ENCODE measurements at regions not wholly inside any gene's neighbourhood (a gene's known extent, or its start where the extent isn't known, plus 50 kb on each side); places are given as distances from the start of the nearest gene placed in this dataset.

- TF ChIP-seq NANOG (IDR thresholded peaks at IDR 0.05; ENCODE audit: borderline replicate concordance) (no peak), REST (IDR thresholded peaks at IDR 0.05; ENCODE audit: unreplicated experiment) (no peak), EZH2phosphoT487 (IDR thresholded peaks at IDR 0.05; ENCODE audit: unreplicated experiment) (no peak), JUNB (IDR thresholded peaks at IDR 0.05; ENCODE audit: unreplicated experiment) (no peak), ZNF462 (CRISPR knock-in tag; IDR thresholded peaks at IDR 0.05) (no peak), ETS1 (IDR thresholded peaks at IDR 0.05) (no peak), STAT1 (IDR thresholded peaks at IDR 0.05; ENCODE audit: unreplicated experiment) (no peak), ZNF331 (CRISPR knock-in tag; IDR thresholded peaks at IDR 0.05; ENCODE audit: low read depth) (no peak), POLR2AphosphoS5 (IDR thresholded peaks at IDR 0.05; ENCODE audit: low read depth) (no peak), CTCF (conservative IDR thresholded peaks at IDR 0.05; ENCODE audit: low read depth in 2 of 2) (no peak), ZNF114 (CRISPR knock-in tag; IDR thresholded peaks at IDR 0.05) (no peak), EZH2 (IDR thresholded peaks at IDR 0.05; ENCODE audit: low read depth, unreplicated experiment) (no peak), CREB1 (CRISPR knock-in tag; IDR thresholded peaks at IDR 0.05; ENCODE audit: low read depth) (no peak)
- ATAC-seq (no peak), DNase-seq (ENCODE audit: low spot score) (no peak)
- H3K4me1 ChIP-seq (ENCODE audit: insufficient read depth): peaks cover 48% of the 10 kb centered on the region
- no peaks in the 10 kb centered on the region for H3K36me3 ChIP-seq (ENCODE audit: insufficient read depth)
- no peaks in the 10 kb centered on the region for H4K20me1 ChIP-seq (replicated peaks; ENCODE audit: insufficient read depth)
- H3K4me1 Mint-ChIP-seq: peaks cover 39% of the 10 kb centered on the region
- no peaks in the 10 kb centered on the region for H3K9me2 ChIP-seq (ENCODE audit: insufficient read depth)
- no peak overlapping the region for H2AFZ ChIP-seq
- no peaks in the 10 kb centered on the region for H3K9me3 Mint-ChIP-seq
- no peaks in the 10 kb centered on the region for H3K27me3 ChIP-seq (ENCODE audit: insufficient read depth)
- no peak overlapping the region for H3K4me3 ChIP-seq
- peaks cover 10% of the 10 kb centered on the region; the same call in 2 of the 3 replicates for H3K36me3 Mint-ChIP-seq (ENCODE audit: low read depth)
- no peak overlapping the region for H3K4me2 ChIP-seq
- H3K4me3 Mint-ChIP-seq: no peak overlapping the region
- H3K27ac Mint-ChIP-seq: no peak overlapping the region; the same call in 1 of the 2 replicates
- no peaks in the 10 kb centered on the region for H3K27me3 Mint-ChIP-seq (ENCODE audit: insufficient read depth, low read depth, poor library complexity)
- no peak overlapping the region for H3K27ac ChIP-seq (ENCODE audit: low read depth)
- no peaks in the 10 kb centered on the region for H3F3A ChIP-seq (replicated peaks; ENCODE audit: low read depth)
- H3K79me2 ChIP-seq (replicated peaks; ENCODE audit: insufficient read depth): no peaks in the 10 kb centered on the region
Measured at GRCh38 chr17:53627511-53627910, 195.2 kb upstream of the KIF2B start.

Measured in GM23338 (cell line).